HG03571 (cell line): ENCODE measurements at regions not wholly inside any gene's neighbourhood (a gene's known extent, or its start where the extent isn't known, plus 50 kb on each side); places are given as distances from the start of the nearest gene placed in this dataset.

Experiments
- ATAC-seq: cut with Tn5 transposase; IDR thresholded peaks from one replicate; pipeline ENCODE4 v1.9.1; 2021; ENCODE audit not compliant: unreplicated experiment

- ATAC-seq: no peak
Measured at GRCh38 chr5:158485047-158485446, 614.7 kb downstream of the EBF1 start.

GRCh38 chr5:158484150-158484549 is 615.6 kb downstream of the EBF1 start:
- no peak for ATAC-seq

GRCh38 chr5:158483281-158483860 is 616.3 kb downstream of the EBF1 start:
- no peak for ATAC-seq

GRCh38 chr5:158482125-158482524 is 617.6 kb downstream of the EBF1 start:
- ATAC-seq: no peak

GRCh38 chr5:158478139-158478538 is 619.2 kb upstream of the CLINT1 start:
- no peak for ATAC-seq

GRCh38 chr5:158477214-158477613 is 618.3 kb upstream of the CLINT1 start:
- no peak for ATAC-seq

- no peak for ATAC-seq
Measured at GRCh38 chr5:158473016-158473635, 614.2 kb upstream of the CLINT1 start.

GRCh38 chr5:158471535-158471924 is 612.6 kb upstream of the CLINT1 start:
- no peak for ATAC-seq

GRCh38 chr5:158470764-158471534 is 612.0 kb upstream of the CLINT1 start:
- ATAC-seq: no peak

- no peak for ATAC-seq
Measured at GRCh38 chr5:158468444-158468843, 609.5 kb upstream of the CLINT1 start.

GRCh38 chr5:158466191-158466590 is 607.2 kb upstream of the CLINT1 start:
- ATAC-seq: no peak

GRCh38 chr5:158465086-158465972 is 606.4 kb upstream of the CLINT1 start:
- ATAC-seq: no peak

- ATAC-seq: no peak
Measured at GRCh38 chr5:158464383-158464782, 605.4 kb upstream of the CLINT1 start.

GRCh38 chr5:158463938-158464337 is 605.0 kb upstream of the CLINT1 start:
- no peak for ATAC-seq

GRCh38 chr5:158463188-158463587 is 604.2 kb upstream of the CLINT1 start:
- ATAC-seq: no peak

GRCh38 chr5:158462349-158463114 is 603.6 kb upstream of the CLINT1 start:
- no peak for ATAC-seq

GRCh38 chr5:158461240-158461854 is 602.4 kb upstream of the CLINT1 start:
- ATAC-seq: no peak

GRCh38 chr5:158458086-158458485 is 599.1 kb upstream of the CLINT1 start:
- ATAC-seq: no peak

GRCh38 chr5:158456756-158457155 is 597.8 kb upstream of the CLINT1 start:
- no peak for ATAC-seq

GRCh38 chr5:158456241-158456640 is 597.3 kb upstream of the CLINT1 start:
- no peak for ATAC-seq
